ENCODE measurements at regions not wholly inside any gene's neighbourhood (a gene's known extent, or its start where the extent isn't known, plus 50 kb on each side); places are given as distances from the start of the nearest gene placed in this dataset.
"Not testable (repeated sequence)": the region's sequence is repeated elsewhere in the genome, so short reads cannot be mapped to it uniquely, and the experiment has no call there.

DNA sequence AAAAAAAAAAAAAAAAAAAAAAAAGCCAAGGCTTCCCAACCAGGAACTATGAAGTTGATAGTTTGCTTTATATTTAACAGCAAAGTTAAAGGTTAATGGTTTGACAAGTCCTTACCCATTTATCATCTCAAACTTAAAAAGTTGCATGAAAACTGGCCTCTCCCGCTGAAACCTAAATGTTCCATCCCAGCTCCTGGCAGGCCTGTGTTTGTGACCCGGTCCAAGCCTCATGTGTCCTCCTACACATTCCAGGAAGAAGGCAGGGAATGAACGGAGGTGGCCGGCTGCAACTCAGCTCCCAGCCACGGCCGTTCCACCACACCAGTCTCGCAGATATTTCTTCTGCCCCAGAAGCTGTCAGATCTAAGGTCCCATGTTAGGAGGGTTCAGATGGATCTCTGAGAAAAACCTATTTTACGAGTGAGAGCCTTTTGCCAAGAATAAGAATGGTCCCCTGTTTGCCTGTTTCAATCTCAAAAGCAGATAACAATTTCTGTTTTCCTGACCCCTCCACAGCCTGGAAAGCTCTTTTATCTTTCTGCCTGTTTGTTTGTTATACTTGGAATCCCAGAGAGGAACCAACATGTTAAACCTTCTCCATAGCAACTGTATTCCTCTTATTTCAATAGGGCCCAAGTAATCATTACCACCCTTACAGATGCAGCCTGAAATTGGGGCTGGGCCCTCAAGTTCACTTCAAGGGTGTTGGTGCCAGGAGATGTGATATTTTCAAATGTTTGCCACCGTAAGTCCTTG is 56.5 kb downstream of the KCTD12 start:
- DNase-seq (ENCODE audit: low read depth), result no peak

DNA sequence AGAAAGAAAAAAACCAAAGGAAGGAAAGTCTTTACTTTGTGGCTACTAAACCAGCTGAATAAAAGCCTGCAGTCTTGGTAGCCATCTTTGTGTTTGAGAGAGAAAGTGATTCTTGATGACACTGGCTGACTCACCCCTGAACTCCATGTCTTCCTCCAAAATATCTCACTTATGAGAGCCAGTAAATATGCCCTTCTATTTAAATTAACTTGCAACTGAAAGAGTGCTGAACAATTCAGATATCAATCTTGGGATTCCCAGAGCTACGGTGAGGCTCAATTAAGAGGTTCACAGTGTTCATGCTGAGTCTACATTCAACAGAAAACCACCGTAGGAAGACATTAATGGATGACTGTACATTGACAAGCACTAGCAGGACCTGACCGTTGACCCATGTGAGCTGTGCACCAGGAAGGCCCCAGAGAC is 57.9 kb downstream of the KCTD12 start:
- no peak for DNase-seq (ENCODE audit: low read depth)

DNA sequence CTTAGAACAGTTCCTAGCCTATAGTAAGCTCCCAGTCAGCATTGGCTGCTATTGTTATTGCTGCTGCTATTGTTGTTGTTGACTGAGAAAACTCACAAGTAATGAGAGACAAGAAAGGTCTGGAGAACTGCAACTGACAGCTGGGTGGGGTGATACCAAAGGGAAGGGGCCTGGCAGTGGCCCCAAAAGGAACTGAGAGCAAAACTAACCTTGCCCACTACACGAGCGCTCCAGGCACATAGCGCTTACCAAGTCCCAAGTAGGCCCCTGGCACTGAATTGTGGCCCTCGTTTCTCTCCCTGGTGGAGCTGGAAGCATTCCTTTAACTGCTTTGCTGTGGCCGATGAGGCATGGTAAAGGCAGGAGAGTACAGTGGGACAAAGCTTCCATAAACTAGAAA is 59.7 kb downstream of the KCTD12 start:
- DNase-seq (ENCODE audit: low read depth), result no peak

DNA sequence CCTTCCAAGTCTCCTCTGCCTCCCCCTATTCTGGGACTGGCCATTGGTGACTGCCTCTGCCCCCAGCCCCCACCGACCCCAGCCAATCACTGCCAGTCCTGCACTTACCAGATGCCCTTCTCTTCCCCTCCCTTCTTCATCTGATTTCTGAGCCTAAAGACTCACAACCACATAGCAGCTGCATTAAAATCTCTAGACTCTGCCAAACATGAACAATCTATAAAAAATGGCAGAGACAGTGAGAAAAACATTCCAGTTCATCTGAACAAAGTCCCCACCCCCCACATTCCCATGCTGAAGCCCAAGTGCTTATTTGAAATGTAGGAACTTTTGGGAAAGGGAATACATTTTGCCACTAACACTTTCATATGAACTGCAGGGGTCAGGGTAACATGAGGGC is 60.8 kb downstream of the KCTD12 start:
- peak; percentile 9 for DNase-seq (ENCODE audit: low read depth)

DNA sequence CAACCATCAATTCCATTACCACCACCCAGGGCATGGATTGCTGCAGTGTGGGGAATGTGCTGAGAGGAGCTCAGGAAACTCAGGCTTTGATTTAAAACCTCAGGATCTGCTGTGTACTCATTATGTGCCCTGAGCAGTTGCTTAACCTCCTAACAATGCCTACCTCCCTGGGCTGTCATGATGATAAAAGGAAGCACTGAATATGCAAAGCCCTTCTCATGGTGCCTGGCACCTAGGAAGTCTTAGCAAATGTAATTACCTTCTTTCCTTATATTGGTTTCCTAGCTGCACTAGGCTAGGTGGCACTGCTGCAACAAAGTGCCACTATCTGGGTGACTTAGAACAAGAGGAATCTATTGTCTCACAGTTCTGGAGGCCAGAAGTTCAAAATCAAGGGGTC is 62.2 kb downstream of the KCTD12 start:
- peak; percentile 50 for DNase-seq (ENCODE audit: low read depth)

DNA sequence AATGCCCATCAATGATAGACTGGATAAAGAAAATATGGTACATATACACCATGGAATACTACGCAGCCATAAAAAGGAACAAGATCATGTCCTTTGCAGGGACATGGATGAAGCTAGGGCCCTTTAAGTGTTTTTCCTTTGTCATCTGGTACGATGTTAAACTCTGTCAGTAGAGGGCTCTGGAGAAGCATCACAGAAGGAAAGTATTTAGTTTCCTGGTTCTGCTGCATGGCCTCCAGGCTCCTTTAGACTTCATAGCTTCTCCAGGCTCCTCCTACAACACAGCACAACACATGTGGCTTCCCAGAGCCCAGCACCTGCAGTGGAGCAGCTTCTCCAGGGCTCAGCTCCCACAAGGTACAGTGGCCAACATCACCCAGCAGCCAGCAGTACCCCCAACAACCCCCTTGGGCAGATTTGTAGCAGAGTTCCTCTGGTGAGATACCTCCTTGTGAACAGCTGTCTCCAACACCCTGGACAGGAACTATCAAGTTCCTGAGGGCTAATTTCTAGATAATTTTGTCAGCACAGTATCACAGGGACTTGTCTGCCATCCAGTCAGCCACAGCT is 63.4 kb downstream of the KCTD12 start:
- DNase-seq (ENCODE audit: low read depth), result peak; percentile 70

DNA sequence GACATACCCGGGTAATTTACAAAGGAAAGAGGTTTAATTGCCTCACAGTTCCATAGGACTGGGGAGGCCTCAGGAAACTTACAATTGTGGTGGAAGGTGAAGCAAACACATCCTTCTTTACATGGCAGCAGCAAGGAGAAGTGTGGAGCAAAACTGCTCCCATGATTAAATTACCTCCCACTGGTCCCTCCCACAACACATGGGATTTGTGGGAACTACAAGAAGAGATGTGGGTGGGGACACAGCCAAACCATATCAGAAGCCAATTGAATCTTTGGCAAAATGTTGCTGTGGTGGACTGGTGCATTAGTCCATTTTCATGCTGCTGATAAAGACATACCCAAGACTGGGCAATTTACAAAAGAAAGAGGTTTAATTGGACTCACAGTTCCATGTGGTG is 65.0 kb downstream of the KCTD12 start:
- not testable (repeated sequence) for DNase-seq (ENCODE audit: low read depth)

DNA sequence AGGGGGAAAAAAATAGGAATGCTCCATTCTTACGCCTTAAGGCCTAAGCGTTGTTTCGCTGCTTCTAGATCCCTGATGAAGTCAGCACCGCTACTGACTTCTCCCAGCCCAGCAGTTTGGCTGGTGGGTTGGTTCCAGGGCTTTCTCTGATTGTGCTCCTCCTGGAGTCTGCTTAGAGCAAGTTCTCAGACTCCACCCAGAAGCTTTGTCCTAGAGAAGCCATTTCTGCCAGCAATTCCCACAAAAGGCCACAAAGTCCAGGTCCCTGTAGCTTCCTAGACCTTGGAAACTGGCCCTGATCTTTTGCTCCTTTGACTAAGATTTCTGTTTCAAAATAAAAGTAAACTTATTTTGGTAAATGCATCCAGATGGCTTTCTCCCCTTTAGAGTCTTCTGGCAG is 65.4 kb downstream of the KCTD12 start:
- no peak for DNase-seq (ENCODE audit: low read depth)

DNA sequence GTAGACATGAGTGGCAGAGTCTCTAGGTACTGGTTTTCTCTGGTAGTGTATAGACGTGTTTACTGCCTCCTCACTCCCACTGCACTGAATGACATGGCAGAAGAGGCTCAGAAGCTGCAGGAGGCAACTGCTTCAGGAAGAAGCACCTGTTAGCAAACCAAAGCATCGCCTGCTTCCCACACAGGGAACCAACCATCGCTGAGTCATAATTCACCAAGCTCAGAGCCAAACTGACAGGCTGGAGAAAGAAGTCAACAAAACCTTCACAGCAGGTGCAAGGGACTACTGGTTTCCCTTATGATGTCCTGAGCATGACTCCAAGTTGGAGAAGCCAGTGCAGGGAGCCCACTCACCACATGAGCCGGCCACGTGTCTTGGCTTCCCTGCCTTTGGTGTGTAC is 69.8 kb downstream of the KCTD12 start:
- DNase-seq (ENCODE audit: low read depth), result no peak

DNA sequence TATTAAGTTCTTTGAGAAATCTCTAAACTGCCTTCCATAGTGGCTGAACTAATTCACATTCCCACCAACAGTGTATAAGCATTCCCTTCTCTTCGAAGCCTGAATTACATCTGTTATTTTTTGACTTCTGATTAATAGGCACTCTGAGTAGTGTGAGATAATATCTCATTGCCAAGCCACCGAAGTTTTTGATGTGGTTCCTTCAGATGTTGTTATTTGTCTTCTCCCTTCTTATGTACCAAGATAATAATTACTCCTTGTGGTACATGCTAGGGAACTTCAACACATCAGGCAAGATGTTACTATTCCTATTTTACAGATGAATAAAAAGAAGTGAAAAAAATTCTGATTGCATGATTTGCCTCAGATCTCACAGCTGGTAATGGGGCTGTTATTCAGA is 70.9 kb downstream of the KCTD12 start:
- DNase-seq (ENCODE audit: low read depth), result no peak

DNA sequence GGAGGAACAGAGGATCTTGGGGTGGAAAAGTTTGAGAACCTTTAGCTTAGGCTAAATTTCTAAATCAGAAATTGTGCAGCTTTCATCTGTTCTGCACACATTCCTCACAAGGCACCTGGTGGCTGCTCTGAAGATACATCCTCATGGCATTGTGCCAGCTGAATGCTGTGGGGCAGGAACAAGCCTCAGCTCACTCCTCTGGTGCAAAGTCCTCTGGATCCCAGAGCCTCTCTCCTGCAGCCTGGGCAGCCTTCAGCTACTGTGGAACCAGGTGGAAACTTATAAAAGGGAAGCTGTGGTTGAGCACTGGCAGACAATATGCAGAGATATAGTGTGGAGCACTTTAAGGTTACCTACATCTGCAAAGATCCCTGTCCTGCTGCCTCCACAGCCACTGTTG is 72.3 kb downstream of the KCTD12 start:
- no peak for DNase-seq (ENCODE audit: low read depth)

DNA sequence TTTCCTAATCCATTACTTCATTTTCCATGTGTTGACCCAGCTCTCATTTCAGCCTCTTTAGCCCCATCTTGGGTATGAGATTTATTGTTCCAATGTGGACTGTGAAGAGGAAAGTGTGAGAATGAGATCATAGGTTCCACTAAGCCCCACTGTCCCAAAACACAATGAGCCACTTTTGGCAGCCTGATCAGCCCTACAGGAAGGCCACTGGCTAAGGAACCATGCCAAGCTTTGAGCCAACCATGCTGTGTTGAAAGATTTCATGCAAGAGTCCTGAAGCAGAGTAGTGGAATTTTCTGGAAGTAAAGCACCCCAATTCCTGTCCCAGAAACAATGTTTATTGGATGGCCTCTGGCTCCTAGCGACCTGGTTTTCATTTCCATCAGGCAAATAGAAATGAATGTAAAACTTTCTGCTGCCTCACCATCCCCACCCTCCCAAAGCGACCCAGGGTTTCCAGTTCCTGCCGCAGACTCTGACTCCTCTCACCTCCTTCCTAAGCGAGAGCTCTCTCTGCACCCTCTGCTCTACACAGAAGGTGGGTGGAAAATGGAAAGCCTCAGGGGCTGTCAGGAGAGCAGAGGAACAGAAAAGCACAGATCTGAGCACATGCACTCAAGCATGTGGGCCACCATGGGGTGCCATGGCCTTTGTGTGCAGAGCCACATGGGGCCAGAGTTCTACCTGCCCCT is 73.1 kb downstream of the KCTD12 start:
- no peak for DNase-seq (ENCODE audit: low read depth)

DNA sequence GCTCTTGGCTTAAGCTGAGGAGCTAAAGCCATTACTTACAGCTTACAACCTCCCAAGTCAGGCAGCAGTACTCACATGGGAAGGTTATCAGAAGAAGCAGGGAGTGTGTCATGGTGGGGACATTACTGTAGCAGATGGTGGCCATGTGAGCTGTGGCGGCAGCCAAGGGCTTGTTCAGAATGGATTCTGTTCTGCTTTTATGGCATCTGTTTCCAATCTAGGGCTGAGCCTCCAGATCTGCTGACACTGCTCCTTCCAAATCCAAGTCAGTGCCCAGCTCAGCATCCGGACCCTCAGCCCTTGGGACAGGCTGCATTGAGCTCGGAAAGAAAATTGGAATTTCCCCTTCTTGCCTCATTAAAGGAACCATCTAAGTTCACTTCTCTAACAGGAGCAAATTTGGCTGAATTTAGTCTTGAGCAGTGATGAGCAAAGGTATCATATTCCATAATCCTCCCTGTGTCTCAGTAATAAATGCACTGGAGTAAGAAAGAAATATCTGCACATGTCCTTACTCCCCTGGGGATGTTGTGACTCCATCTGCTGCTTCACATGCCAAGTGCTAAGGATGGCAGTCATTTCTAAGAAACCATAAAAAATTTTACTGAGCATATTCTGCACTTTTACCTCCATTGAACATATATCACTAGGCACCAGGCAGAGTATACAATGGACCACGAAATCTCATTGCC is 73.9 kb downstream of the KCTD12 start:
- DNase-seq (ENCODE audit: low read depth), result no peak

DNA sequence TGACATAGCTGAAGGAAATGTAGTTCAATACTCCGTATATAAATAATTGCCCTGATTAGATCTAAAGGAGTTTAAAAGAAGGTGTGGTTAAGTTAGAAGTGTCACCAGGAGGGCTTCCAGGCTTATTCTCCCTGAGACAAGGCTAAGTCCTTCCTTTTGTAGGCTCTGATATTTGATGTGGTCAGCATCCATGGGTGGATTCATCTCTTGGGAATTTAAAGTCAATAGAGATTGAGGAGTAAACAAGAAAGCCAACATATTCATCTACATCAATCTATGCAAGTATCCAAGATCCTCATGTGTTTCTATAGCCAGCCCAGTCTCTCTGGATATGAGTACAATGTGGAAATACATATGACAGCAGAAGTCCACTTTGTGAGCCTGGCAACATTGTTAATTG is 76.8 kb downstream of the KCTD12 start:
- DNase-seq (ENCODE audit: low read depth), result no peak

DNA sequence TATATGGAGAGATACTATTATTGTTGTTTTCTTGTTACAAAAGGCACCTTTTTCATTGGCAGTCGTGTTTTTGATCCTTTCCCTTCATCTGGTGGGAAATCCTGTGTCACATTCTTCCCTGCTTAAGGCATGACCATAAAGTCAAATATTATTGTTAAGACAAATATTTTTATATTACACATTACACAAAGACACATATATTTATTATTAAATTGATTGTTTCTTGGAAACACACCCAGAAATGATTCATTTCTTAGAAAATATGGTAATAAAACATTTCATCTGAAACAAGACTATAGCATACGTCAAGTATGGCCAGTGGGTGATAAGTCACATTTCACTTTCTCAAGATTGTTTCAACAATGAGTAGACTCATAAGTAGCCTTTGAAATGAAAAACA is 77.3 kb downstream of the KCTD12 start:
- DNase-seq (ENCODE audit: low read depth), result no peak

DNA sequence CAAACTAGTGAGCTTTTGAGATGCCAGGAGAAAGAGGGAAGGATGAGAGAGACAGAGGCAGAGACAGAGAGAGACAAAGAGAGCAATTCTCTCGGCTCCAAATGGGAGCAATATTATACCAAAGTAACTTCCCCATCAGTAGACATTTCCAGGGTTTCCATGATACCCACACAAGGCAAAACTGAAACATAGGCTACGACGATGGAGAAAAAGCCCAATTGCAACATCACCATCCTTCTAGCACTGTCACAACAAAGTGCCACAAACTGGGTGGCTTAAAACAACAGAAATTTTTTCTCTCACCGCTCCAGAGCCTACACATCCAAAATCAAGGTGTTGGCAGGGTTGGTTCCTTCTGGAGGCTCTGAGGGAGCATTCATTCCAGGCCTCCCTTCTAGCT is 81.4 kb downstream of the KCTD12 start:
- no peak for DNase-seq (ENCODE audit: low read depth)

DNA sequence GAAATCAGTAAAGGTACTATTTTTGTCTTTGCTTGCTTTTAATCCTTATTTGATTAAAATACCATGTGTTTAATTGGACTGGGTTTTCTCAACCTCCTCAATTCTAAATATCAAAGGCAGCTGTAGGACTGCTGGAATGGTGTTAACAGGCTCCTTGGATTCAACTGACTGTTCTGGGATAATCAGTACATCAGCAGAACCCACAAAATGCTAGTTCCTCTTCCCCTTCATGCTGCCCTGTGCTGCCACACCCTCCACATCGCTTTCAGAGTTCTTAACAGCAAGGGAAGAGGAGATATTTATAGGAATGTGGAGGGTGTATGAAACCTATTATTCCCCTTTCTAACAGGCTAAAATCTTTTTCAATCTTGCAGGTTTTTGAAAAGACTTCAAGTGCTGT is 82.4 kb downstream of the KCTD12 start:
- DNase-seq (ENCODE audit: low read depth), result no peak

DNA sequence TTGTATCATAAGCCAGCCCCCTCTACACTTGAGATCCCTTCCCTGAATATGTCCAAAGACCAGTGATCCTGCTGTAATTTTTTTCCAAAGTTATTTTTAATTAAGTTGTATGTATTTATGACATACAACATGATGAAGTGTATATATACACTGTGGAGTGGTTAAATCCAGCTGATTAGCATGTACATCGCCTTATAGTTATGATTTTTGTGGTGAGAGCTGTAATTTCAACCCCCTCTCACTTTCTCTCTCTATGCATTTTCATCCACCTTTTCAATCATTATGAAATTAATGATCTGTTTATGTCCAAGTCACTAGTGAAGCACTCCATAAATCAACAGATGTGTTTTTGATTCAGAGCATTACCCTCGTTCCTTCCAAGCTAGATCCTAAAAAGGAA is 85.3 kb downstream of the KCTD12 start:
- no peak for DNase-seq (ENCODE audit: low read depth)

DNA sequence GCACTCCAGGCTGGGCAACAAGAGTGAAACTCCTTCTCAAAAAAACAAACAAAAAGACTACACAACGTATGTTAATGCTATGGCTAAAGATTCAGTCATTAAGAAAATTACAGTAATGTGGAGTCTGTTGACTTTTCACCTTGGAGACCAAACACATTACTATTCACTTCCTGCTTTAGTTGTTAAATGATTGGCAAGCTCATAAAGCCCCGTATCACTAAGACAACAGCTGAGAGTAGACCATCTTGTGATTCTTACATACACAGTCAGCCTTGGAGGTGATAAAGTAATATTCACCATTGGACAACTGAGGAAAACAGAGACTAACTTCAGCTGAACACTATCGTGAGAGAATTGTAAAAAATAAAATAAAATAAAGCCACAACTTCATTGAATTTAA is 86.5 kb downstream of the KCTD12 start:
- no peak for DNase-seq (ENCODE audit: low read depth)

DNA sequence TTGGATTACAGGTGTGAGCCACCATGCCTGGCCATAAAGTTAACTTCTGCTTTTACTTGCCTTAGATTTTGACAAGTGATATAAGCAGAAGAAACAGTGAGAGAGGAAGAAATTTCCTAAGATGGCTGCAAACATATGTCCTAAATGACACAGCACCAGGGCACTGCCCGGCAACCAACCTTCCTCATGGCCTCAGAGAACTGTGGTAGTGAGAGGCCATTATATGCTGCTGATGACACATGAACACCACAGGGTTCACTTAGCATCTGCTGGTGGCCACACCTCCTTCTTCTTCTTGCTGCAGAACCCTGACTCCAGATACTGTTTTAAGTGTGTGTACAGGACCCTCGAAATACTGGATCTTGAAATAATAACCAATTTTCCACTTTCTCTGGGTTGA is 88.2 kb downstream of the KCTD12 start:
- no peak for DNase-seq (ENCODE audit: low read depth)

DNA sequence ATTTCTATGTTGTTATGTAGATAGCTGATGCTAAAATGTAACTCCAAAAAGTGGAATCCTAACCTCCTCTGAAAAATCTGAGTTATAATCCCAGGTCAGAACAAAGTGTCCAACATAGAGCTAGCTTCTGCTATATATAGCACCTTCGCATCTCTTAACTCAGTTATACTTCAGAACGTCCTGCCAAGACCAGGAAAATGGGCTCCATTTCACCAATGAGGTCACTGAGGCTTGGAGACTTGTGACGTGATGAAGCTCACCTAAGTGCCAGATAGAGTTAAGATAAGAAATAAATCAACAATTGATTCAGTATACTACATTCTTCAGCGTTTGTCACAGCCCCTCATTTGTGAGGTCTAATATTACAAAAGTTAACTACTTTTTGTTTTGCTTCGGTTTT is 88.8 kb downstream of the KCTD12 start:
- DNase-seq (ENCODE audit: low read depth), result no peak

DNA sequence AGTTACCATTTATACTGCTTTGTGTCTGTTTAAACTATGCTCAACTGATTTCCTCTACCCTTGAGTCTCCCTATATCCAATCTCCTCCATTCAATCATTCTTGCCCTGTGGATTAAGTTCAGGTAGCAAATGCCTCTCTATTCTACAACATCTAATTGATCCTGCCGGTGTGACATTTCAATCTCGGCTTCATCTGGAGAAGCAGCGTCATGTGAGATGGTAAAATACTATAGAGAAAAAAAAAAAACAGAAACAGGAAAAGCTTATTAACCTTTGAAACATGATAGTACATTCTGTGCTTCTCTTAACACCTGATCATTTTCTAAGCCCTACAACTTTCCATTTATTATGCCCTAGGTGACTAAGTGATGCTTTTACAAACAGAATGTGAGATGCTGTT is 89.4 kb downstream of the KCTD12 start:
- no peak for DNase-seq (ENCODE audit: low read depth)

All from amniotic epithelial cell (primary cell).